HG02642 (cell line): ENCODE measurements at regions not wholly inside any gene's neighbourhood (a gene's known extent, or its start where the extent isn't known, plus 50 kb on each side); places are given as distances from the start of the nearest gene placed in this dataset.

Experiments used
- ATAC-seq: cut with Tn5 transposase; IDR thresholded peaks from one replicate; pipeline ENCODE4 v1.9.1; 2021; ENCODE audit warnings: mild to moderate bottlenecking; ENCODE audit not compliant: unreplicated experiment, poor library complexity

DNA sequence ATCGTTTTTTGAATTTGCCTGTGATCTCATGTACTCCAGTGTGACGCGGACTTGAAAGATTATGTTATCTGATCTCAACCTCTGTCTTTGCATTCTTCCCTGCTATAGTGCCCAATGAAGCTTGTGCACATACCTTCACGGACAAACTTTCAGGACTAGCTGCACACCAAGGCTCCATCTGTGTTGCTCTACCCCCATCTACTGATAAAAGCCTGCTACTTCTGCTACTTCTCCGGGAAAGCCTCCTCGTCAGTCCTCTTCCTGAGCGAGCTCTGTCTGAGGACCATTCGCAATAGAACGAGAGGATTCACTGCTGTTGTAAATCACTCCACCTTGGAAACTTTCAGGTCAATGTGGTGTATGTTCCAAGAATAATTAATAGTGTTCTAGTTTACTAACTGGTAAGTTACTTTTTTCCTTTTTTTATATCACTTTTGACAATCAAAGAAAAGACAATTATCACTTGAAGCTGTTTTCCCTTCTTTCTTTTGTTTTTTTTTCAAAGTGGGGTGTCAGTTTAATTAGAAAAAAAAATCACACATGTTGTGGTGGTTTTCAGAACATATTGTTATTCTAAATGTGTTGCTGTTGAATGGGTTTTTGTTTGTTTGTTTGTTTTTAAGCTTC is 217.6 kb downstream of the ARRDC4 start:
- ATAC-seq, result peak; percentile 72

GRCh38 chr15:98178861-98179260 is 218.4 kb downstream of the ARRDC4 start:
- no peak for ATAC-seq

- ATAC-seq, result no peak
These were observed 227.0 kb downstream of the ARRDC4 start for GRCh38 chr15:98187549-98187948.

DNA sequence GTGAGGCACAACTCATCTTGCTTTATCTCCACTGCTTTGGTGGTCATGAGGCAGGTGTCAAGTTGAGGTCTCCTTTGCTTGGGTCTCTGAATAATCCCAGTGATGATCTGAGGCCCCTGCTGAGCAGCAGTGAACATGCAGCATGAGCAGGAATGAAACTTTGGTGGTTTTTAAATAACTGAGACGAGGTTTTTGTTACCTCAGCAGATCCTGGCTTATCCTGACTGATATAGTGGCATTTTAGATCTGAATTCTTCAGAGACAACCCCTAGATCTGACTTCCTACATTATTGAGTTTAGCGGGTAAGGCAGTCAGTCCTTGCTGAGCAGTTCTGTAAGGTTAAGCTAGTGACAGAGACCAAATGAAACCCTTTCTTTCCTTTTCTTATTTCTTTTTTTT is 230.4 kb downstream of the ARRDC4 start:
- no peak for ATAC-seq

DNA sequence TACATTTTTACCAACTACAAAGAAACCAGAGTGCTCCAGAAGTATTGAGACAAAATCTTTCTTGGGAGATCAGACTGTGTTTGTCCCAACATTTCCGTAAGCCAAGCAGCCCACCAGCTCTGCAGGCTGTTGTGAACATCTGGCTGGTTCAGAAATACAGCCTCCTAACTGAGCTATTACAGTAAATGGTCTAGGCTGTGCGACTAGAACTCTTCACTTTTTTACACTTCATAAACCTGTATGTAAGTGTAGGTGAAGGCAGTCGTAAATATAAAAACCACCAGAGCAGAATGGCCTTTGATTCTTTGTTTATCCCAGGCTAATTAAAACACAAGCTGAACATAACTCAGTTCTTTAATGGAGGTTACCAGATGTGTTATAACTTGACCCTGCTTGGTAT is 235.3 kb downstream of the ARRDC4 start:
- ATAC-seq, result no peak

DNA sequence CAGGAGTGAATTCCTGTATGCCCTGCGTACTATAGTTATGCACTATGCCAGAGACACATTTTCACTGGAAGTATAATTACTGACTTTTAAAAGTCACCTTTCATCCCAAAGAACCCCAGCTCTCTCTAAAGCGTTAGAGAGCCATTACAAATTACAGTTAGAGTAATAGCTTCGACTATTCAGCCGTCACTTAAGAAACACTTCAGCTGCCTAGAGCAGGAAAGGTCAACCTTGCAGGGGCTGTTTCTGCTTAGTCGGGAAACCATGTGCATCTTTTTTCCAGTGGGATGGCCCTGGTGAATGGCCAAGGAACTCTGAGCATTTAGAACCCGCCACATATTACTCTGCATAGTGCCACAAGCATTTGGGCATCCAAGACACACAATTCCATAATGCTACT is 235.9 kb downstream of the ARRDC4 start:
- ATAC-seq, result no peak

GRCh38 chr15:98202256-98202655 is 241.8 kb downstream of the ARRDC4 start:
- ATAC-seq, result no peak

- ATAC-seq, result no peak
These were observed 243.6 kb downstream of the ARRDC4 start for GRCh38 chr15:98203872-98204660.

- no peak for ATAC-seq
These were observed 247.4 kb downstream of the ARRDC4 start for GRCh38 chr15:98207928-98208327.

GRCh38 chr15:98213346-98213979 is 253.0 kb downstream of the ARRDC4 start:
- no peak for ATAC-seq

DNA sequence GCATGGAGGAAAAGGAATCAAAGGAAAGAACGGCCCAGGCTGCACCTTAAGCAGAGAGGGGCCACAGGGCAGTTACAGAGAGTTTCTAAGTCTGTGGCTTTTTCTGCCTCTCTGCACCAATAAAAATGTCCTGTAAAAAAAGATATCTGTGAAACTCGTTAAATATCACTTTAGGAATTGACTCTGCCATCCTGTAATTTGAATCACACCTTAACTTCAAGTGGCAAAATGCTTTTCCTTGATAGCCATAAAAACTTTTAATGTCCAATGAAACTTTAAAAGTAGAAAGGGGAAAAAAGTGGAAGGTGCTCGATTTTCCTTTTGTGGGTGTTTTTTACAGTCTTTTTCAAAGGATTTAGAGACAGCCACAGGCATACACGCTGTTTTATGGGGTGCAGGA is 255.7 kb downstream of the ARRDC4 start:
- no peak for ATAC-seq

DNA sequence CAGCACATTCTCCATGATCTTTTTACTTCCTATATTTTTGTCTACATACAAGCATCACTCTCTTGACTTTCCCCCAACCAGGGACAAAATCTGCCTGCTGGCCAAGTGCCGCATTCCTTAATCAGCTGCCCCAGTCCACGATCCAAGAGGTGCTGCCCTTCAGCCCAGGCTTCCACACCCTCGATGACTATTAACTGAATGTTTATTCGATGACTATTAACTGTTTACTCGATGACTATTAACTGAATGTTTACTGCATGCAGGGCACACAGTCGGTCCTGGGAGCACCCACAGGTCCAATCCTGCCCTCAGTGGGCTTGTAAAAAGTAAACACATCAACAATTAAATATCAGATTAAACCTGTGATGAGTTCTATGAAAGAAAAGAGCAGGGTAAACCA is 256.9 kb downstream of the ARRDC4 start:
- ATAC-seq, result no peak

DNA sequence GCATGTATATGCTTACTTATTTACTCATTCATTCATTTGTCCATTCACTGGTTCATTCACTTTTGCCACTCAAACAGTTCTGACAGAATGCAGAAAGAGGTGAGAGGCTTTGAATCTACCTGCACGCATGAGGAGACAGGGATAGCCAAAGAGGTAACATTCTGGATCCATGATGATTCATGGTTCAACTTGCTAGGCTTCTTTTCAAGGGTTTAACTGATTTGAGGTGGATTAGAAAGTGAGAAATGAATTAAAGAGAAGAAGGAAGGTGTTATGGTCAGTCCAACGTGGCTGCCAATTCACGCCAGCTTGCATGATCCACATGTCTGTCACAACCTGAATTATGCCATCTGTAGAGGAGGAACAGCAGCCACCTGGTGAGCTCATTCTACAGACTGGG is 260.6 kb downstream of the ARRDC4 start:
- no peak for ATAC-seq

DNA sequence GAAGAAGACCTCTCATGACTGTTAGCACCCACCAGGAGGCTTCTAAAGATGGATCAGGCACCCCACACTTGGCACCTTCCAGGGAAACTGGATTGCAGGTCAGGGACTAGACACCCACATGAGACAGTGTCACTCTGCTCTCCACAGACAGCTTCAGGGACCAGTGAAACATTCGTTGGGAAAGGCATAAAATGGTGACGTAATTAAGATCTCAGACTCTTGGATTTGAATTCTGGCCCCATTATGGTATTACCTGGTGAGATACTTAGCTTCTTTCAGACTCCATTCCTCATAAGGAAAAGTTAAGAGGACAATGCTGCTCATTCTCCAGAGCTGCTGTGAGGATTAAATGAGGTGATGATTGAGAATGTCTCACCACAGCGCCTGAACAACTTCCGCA is 261.1 kb downstream of the ARRDC4 start:
- ATAC-seq, result no peak

DNA sequence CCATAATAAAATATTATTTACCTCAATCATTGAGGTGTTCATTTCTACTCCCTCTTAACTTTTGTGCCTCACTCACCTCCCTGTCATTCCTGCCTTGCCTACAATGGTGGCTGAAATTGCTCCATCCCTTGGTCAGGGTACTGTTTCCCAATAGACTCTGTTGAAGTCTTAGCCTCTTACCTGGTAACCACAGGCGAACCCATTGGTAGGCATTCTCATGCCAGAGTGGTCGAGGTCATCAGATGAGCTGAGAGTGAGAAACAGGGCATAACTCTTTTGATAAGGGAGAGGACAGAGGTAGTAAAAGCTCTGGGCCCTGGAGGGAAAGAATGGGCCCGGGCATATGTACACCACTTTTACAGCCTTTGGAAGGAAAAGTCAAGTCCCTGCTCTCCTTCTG is 265.6 kb downstream of the ARRDC4 start:
- ATAC-seq, result no peak

DNA sequence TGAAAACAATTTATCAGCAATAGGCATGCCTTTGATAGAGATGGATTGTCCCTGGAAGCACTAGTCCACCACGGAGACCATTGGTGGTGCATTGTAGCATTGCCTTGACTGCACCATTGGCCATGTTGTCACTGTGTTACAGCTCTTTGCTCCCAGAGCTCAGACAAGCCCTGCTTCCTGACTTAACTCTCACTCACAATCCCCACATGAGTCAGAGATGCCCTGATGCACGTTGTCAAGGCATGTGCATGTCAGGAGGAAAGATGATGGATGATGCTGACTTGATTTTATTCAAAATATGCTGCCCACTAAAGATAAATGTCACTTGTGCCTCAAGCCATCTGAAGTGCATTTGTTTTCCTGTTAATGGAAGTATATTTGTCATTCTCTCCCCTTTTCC is 266.1 kb downstream of the ARRDC4 start:
- ATAC-seq, result no peak

- ATAC-seq, result no peak
These were observed 268.3 kb downstream of the ARRDC4 start for GRCh38 chr15:98228846-98229245.

DNA sequence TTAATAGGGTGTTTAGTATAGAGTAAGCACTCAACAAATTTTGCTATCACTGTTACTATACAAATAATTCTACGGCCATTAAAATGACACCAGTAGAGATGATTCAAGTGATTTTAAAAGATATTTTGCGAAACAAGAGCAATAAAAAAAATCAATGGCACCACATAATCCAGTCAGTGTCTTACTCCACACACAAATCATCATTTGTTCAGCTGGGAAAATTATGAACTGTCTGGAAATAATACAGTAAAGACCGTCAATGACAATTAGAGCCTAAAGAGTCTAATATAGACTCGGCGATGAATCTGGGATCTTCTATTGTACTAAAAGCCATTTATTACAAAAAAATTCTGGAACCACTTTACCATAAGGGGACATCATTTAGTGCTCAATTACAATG is 270.5 kb downstream of the ARRDC4 start:
- ATAC-seq, result no peak

- no peak for ATAC-seq
These were observed 271.4 kb downstream of the ARRDC4 start for GRCh38 chr15:98231696-98232440.

- no peak for ATAC-seq
These were observed 272.3 kb downstream of the ARRDC4 start for GRCh38 chr15:98232761-98233160.

DNA sequence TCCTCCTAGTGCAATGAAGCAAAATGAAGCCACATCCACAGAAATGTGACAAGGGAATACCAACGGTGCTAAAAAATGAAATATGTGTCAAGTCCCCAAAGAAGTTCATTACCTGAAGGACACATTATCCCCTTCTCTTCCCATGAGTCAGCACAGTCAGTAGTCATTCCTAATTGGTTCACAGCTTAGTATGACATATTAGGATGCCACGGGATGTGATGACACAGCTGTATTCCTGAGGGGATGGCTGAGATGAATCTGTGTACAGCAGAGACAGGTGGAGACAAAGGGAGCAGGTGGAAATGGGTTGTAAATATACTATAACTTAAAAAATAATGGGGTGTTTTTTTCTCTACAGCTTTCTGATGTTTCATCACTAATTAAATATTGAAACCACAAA is 273.4 kb downstream of the ARRDC4 start:
- ATAC-seq, result no peak
